Transverse colon (tissue), 4 donors: ENCODE measurements at regions not wholly inside any gene's neighbourhood (a gene's known extent, or its start where the extent isn't known, plus 50 kb on each side); places are given as distances from the start of the nearest gene placed in this dataset.

Source experiments
- DNase-seq: peaks from one replicate; pipeline ENCODE4 v3.0.0-alpha.2; 2019
- H3K27ac ChIP-seq, 4 donors: fragments of 200-600 bp; sonication (generic); 2 replicates each; pipeline ENCODE4 v1.5.1; 2016 to 2018; ENCODE audit warnings: inconsistent platforms in 4 of 4
- H3K27me3 ChIP-seq: fragments of 200-600 bp; sonication (generic); 2 replicates; pipeline ENCODE4 v1.5.1; 2017; ENCODE audit warnings: inconsistent platforms
- H3K36me3 ChIP-seq, 4 donors: fragments of 200-600 bp; sonication (generic); 2 replicates each; pipeline ENCODE4 v1.5.1; 2017 to 2019; ENCODE audit warnings: inconsistent platforms in 4 of 4
- H3K4me1 ChIP-seq, 4 donors: fragments of 200-600 bp; sonication (generic); 2 replicates each; pipeline ENCODE4 v1.5.1; 2017 to 2020; ENCODE audit warnings: inconsistent platforms in 4 of 4
- H3K4me3 ChIP-seq, 4 donors: fragments of 200-600 bp; sonication (generic); 1 replicate in 1 of 4; 2 replicates in 3 of 4; pipeline versions ENCODE4 v1.5.1 to v1.6.1; 2017 to 2019; ENCODE audit warnings: inconsistent platforms in 4 of 4
- H3K9me3 ChIP-seq, 2 donors: fragments of 200-600 bp; sonication (generic); 2 replicates each; pipeline ENCODE4 v1.5.1; 2017 to 2019; ENCODE audit warnings: inconsistent platforms in 2 of 2
- CTCF ChIP-seq, 5 experiments: fragments of 200-600 bp in 3 of 5; fragments of 450-650 bp in 2 of 5; sonication (generic) in 3 of 5; IDR thresholded peaks; 1 replicate in 2 of 5; 2 replicates in 3 of 5; pipeline ENCODE4 v1.5.1; 2016 to 2017; ENCODE audit warnings: antibody characterized with exemption in 5 of 5, inconsistent platforms in 3 of 5, mild to moderate bottlenecking in 2 of 5, moderate library complexity in 1 of 5
- EP300 ChIP-seq: sonication (generic); formaldehyde crosslinking; IDR thresholded peaks from one replicate; pipeline ENCODE4 v1.6.1; 2017; ENCODE audit warnings: antibody characterized with exemption, low read depth
- POLR2A ChIP-seq: fragments of 450-650 bp; IDR thresholded peaks from one replicate; pipeline ENCODE4 v1.6.1; 2016; ENCODE audit warnings: antibody characterized with exemption, mild to moderate bottlenecking, moderate library complexity
- POLR2AphosphoS5 ChIP-seq, 3 donors: sonication (generic); formaldehyde crosslinking; IDR thresholded peaks; one replicate each; pipeline ENCODE4 v1.6.1; 2016; ENCODE audit warnings: antibody characterized with exemption in 3 of 3
- WGBS, 2 donors: methylation state at CpG; one replicate each; pipeline ENCODE4 v1.1.5; 2018; ENCODE audit warnings: low coverage in 1 of 2; 5-methylcytosine and 5-hydroxymethylcytosine counted together
- in situ Hi-C, 4 donors: fragments of 200-750 bp; cut with MboI; loops; one replicate each; pipeline versions ENCODE4 v1.15.0 to v1.15.1; 2017; ENCODE audit warnings: low sequenced_read_pairs in 3 of 4, low pct_ligation_motif_present in 1 of 4, low pct_unique_long_range_greater_than_20kb in 1 of 4
- intact Hi-C: fragments of 100-400 bp; cut with DNase I; formaldehyde crosslinking; loops from one replicate; pipeline ENCODE4 v1.15.1; 2023; ENCODE audit warnings: low total_unique reads

- no peak overlapping the region for H3K27ac ChIP-seq
- no peak for TF ChIP-seq CTCF (IDR thresholded peaks at IDR 0.05)
- no peak for TF ChIP-seq EP300
- no peak for TF ChIP-seq POLR2A
- TF ChIP-seq POLR2AphosphoS5 (IDR thresholded peaks at IDR 0.05): no peak
- 84% methylated on average over 4 of the region's 4 CpGs; no CpG with 5 or more reads in 1 of the 2 donors for WGBS, 2 donors
- intact Hi-C loops (no loop called here), in situ Hi-C loops (no loop called here)
- H3K36me3 ChIP-seq: no peaks in the 10 kb centered on the region
- no peaks in the 10 kb centered on the region for H3K4me1 ChIP-seq
- H3K27me3 ChIP-seq: no peaks in the 10 kb centered on the region
- no peak for DNase-seq
- H3K4me3 ChIP-seq: no peak overlapping the region
- H3K9me3 ChIP-seq: no peaks in the 10 kb centered on the region
These were observed 1065.8 kb upstream of the SPRY2 start for GRCh38 chr13:81406639-81407292.

GRCh38 chr13:81406022-81406421 is 1065.1 kb upstream of the SPRY2 start:
- no peak for DNase-seq
- Histone ChIP-seq H3K4me1 (no peaks in the 10 kb centered on the region), H3K36me3 (no peaks in the 10 kb centered on the region), H3K4me3 (no peak overlapping the region), H3K9me3 (no peaks in the 10 kb centered on the region), H3K27ac (no peak overlapping the region), H3K27me3 (no peaks in the 10 kb centered on the region)
- in situ Hi-C loops (no loop called here), intact Hi-C loops (no loop called here)
- no peak for TF ChIP-seq CTCF (IDR thresholded peaks at IDR 0.05)
- no peak for TF ChIP-seq POLR2A
- no peak for TF ChIP-seq POLR2AphosphoS5 (IDR thresholded peaks at IDR 0.05)
- 49 to 75% methylated on average over 3 of the region's 3 CpGs for WGBS, 2 donors

- Histone ChIP-seq H3K9me3 (no peaks in the 10 kb centered on the region), H3K27ac (no peak overlapping the region), H3K36me3 (no peaks in the 10 kb centered on the region), H3K4me1 (peaks cover 5 to 24% (median 13%) of the 10 kb centered on the region in 4 donors), H3K27me3 (no peaks in the 10 kb centered on the region), H3K4me3 (no peak overlapping the region)
- 71 to 78% methylated on average over 2 to 4 of the region's 4 CpGs for WGBS, 2 donors
- intact Hi-C loops: no loop called here
- TF ChIP-seq POLR2AphosphoS5 (IDR thresholded peaks at IDR 0.05): no peak
- no peak for DNase-seq
- in situ Hi-C loops: no loop called here
These were observed 1055.3 kb upstream of the SPRY2 start for GRCh38 chr13:81396192-81396591.

GRCh38 chr13:81395368-81395767 is 1054.4 kb upstream of the SPRY2 start:
- peak overlapping the region; percentile 74 to 82 (median 78) for H3K27ac ChIP-seq
- no peaks in the 10 kb centered on the region for H3K36me3 ChIP-seq
- peak; percentile 66 for DNase-seq
- peaks cover 5 to 24% (median 13%) of the 10 kb centered on the region in 4 donors for H3K4me1 ChIP-seq
- no peaks in the 10 kb centered on the region for H3K27me3 ChIP-seq
- peak; percentile 32 for TF ChIP-seq POLR2A
- no peak for TF ChIP-seq POLR2AphosphoS5 (IDR thresholded peaks at IDR 0.05)
- H3K4me3 ChIP-seq: peak overlapping the region in 2 of 4 donors; percentile 11 to 16
- intact Hi-C loops: no loop called here
- in situ Hi-C loops: no loop called here
- 33 to 35% methylated on average over 2 to 4 of the region's 4 CpGs for WGBS, 2 donors
- no peaks in the 10 kb centered on the region for H3K9me3 ChIP-seq

- Histone ChIP-seq H3K9me3 (no peaks in the 10 kb centered on the region), H3K4me1 (peaks cover 5 to 24% (median 13%) of the 10 kb centered on the region in 4 donors), H3K27ac (peak overlapping the region; percentile 74 to 82 (median 78)), H3K36me3 (no peaks in the 10 kb centered on the region), H3K4me3 (peak overlapping the region in 2 of 4 donors; percentile 11 to 16), H3K27me3 (no peaks in the 10 kb centered on the region)
- no peak for DNase-seq
- in situ Hi-C loops (no loop called here), intact Hi-C loops (no loop called here)
- WGBS, 2 donors: 10 to 36% methylated on average over 4 to 5 of the region's 5 CpGs
- no peak for TF ChIP-seq POLR2AphosphoS5 (IDR thresholded peaks at IDR 0.05)
These were observed 1053.7 kb upstream of the SPRY2 start for GRCh38 chr13:81394640-81395039.
